ENCODE measurements at regions not wholly inside any gene's neighbourhood (a gene's known extent, or its start where the extent isn't known, plus 50 kb on each side); places are given as distances from the start of the nearest gene placed in this dataset.
"Not testable (repeated sequence)": the region's sequence is repeated elsewhere in the genome, so short reads cannot be mapped to it uniquely, and the experiment has no call there.

GRCh38 chrX:3820167-3820566 lies 106.7 kb upstream of the PRKX start:
- in situ Hi-C loops (cut with HindIII; ENCODE audit: low sequenced_read_pairs): no loop called here

- in situ Hi-C loops (cut with HindIII; ENCODE audit: low sequenced_read_pairs): not testable (repeated sequence)
Measured at GRCh38 chrX:3817480-3817879, 104.0 kb upstream of the PRKX start.

GRCh38 chrX:3815896-3816664 lies 102.6 kb upstream of the PRKX start:
- in situ Hi-C loops (cut with HindIII; ENCODE audit: low sequenced_read_pairs): no loop called here

GRCh38 chrX:3811331-3812311 lies 98.2 kb upstream of the PRKX start:
- in situ Hi-C loops (cut with HindIII; ENCODE audit: low sequenced_read_pairs): no loop called here

GRCh38 chrX:3807906-3808305 lies 94.5 kb upstream of the PRKX start:
- in situ Hi-C loops (cut with HindIII; ENCODE audit: low sequenced_read_pairs): no loop called here

- in situ Hi-C loops (cut with HindIII; ENCODE audit: low sequenced_read_pairs): no loop called here
Measured at GRCh38 chrX:3806630-3807029, 93.2 kb upstream of the PRKX start.

- in situ Hi-C loops (cut with HindIII; ENCODE audit: low sequenced_read_pairs): no loop called here
Measured at GRCh38 chrX:3803713-3804112, 90.3 kb upstream of the PRKX start.

- in situ Hi-C loops (cut with HindIII; ENCODE audit: low sequenced_read_pairs): no loop called here
Measured at GRCh38 chrX:3803305-3803704, 89.9 kb upstream of the PRKX start.

GRCh38 chrX:3795411-3795810 lies 82.0 kb upstream of the PRKX start:
- in situ Hi-C loops (cut with HindIII; ENCODE audit: low sequenced_read_pairs): not testable (repeated sequence)

- in situ Hi-C loops (cut with HindIII; ENCODE audit: low sequenced_read_pairs): no loop called here
Measured at GRCh38 chrX:3791449-3791848, 78.0 kb upstream of the PRKX start.

GRCh38 chrX:3788494-3789233 lies 75.2 kb upstream of the PRKX start:
- in situ Hi-C loops (cut with HindIII; ENCODE audit: low sequenced_read_pairs): no loop called here

- in situ Hi-C loops (cut with HindIII; ENCODE audit: low sequenced_read_pairs): no loop called here
Measured at GRCh38 chrX:3787856-3788255, 74.4 kb upstream of the PRKX start.

GRCh38 chrX:3785822-3786221 lies 72.4 kb upstream of the PRKX start:
- in situ Hi-C loops (cut with HindIII; ENCODE audit: low sequenced_read_pairs): not testable (repeated sequence)

- in situ Hi-C loops (cut with HindIII; ENCODE audit: low sequenced_read_pairs): no loop called here
Measured at GRCh38 chrX:3780564-3780963, 67.1 kb upstream of the PRKX start.

- in situ Hi-C loops (cut with HindIII; ENCODE audit: low sequenced_read_pairs): no loop called here
Measured at GRCh38 chrX:3779546-3779945, 66.1 kb upstream of the PRKX start.

GRCh38 chrX:3777416-3777815 lies 64.0 kb upstream of the PRKX start:
- in situ Hi-C loops (cut with HindIII; ENCODE audit: low sequenced_read_pairs): no loop called here

GRCh38 chrX:3771766-3772165 lies 58.3 kb upstream of the PRKX start:
- in situ Hi-C loops (cut with HindIII; ENCODE audit: low sequenced_read_pairs): no loop called here

GRCh38 chrX:3768881-3769280 lies 55.4 kb upstream of the PRKX start:
- in situ Hi-C loops (cut with HindIII; ENCODE audit: low sequenced_read_pairs): no loop called here
